ENCODE measurements at regions not wholly inside any gene's neighbourhood (a gene's known extent, or its start where the extent isn't known, plus 50 kb on each side); places are given as distances from the start of the nearest gene placed in this dataset.

GRCh38 chr6:90846824-90847223 is 260.0 kb upstream of the MAP3K7 start:
- DNase-seq (ENCODE audit: low read depth): peak; percentile 1
- no peak overlapping the region for H3K4me3 ChIP-seq (ENCODE audit: low read depth, low read length)
- TF ChIP-seq CTCF (conservative IDR thresholded peaks at IDR 0.05; ENCODE audit: low read depth, low read length): peak; percentile 34

- no peak overlapping the region for H3K4me3 ChIP-seq (ENCODE audit: low read depth, low read length)
- DNase-seq (ENCODE audit: low read depth): no peak
- TF ChIP-seq CTCF (conservative IDR thresholded peaks at IDR 0.05; ENCODE audit: low read depth, low read length): no peak
Measured at GRCh38 chr6:90835596-90836212, 248.8 kb upstream of the MAP3K7 start.

GRCh38 chr6:90829311-90829710 is 242.4 kb upstream of the MAP3K7 start:
- no peak for DNase-seq (ENCODE audit: low read depth)
- no peak overlapping the region for H3K4me3 ChIP-seq (ENCODE audit: low read depth, low read length)
- no peak for TF ChIP-seq CTCF (conservative IDR thresholded peaks at IDR 0.05; ENCODE audit: low read depth, low read length)

- no peak for DNase-seq (ENCODE audit: low read depth)
- no peak overlapping the region for H3K4me3 ChIP-seq (ENCODE audit: low read depth, low read length)
- TF ChIP-seq CTCF (conservative IDR thresholded peaks at IDR 0.05; ENCODE audit: low read depth, low read length): no peak
Measured at GRCh38 chr6:90820436-90820835, 233.6 kb upstream of the MAP3K7 start.

GRCh38 chr6:90819483-90819882 is 232.6 kb upstream of the MAP3K7 start:
- DNase-seq (ENCODE audit: low read depth): no peak
- TF ChIP-seq CTCF (conservative IDR thresholded peaks at IDR 0.05; ENCODE audit: low read depth, low read length): no peak
- H3K4me3 ChIP-seq (ENCODE audit: low read depth, low read length): no peak overlapping the region

- no peak for DNase-seq (ENCODE audit: low read depth)
- no peak for TF ChIP-seq CTCF (conservative IDR thresholded peaks at IDR 0.05; ENCODE audit: low read depth, low read length)
- H3K4me3 ChIP-seq (ENCODE audit: low read depth, low read length): no peak overlapping the region
Measured at GRCh38 chr6:90818163-90818562, 231.3 kb upstream of the MAP3K7 start.

- no peak overlapping the region for H3K4me3 ChIP-seq (ENCODE audit: low read depth, low read length)
- no peak for DNase-seq (ENCODE audit: low read depth)
- no peak for TF ChIP-seq CTCF (conservative IDR thresholded peaks at IDR 0.05; ENCODE audit: low read depth, low read length)
Measured at GRCh38 chr6:90816764-90817163, 229.9 kb upstream of the MAP3K7 start.

Data from epithelial cell of proximal tubule (primary cell).